Daoy (cell line): ENCODE measurements at regions not wholly inside any gene's neighbourhood (a gene's known extent, or its start where the extent isn't known, plus 50 kb on each side); places are given as distances from the start of the nearest gene placed in this dataset.
"Not testable (repeated sequence)": the region's sequence is repeated elsewhere in the genome, so short reads cannot be mapped to it uniquely, and the experiment has no call there.

Source experiments
- DNase-seq: peaks from one replicate; pipeline ENCODE4 v3.0.0-alpha.2; 2015; ENCODE audit warnings: low read depth

- DNase-seq = no peak
Observed at GRCh38 chr11:29249713-29250112, 767.1 kb downstream of the KCNA4 start.

- DNase-seq = no peak
Observed at GRCh38 chr11:29244355-29244754, 772.5 kb downstream of the KCNA4 start.

GRCh38 chr11:29243616-29244015 is 773.2 kb downstream of the KCNA4 start:
- DNase-seq = no peak

- no peak for DNase-seq
Observed at GRCh38 chr11:29231991-29232390, 784.8 kb downstream of the KCNA4 start.

GRCh38 chr11:29231586-29231985 is 785.2 kb downstream of the KCNA4 start:
- no peak for DNase-seq

GRCh38 chr11:29227811-29228210 is 789.0 kb downstream of the KCNA4 start:
- no peak for DNase-seq

- peak; percentile 25 for DNase-seq
Observed at GRCh38 chr11:29224739-29225384, 792.0 kb downstream of the KCNA4 start.

GRCh38 chr11:29219531-29219930 is 797.3 kb downstream of the KCNA4 start:
- DNase-seq = not testable (repeated sequence)

- DNase-seq = no peak
Observed at GRCh38 chr11:29217901-29218300, 798.9 kb downstream of the KCNA4 start.

- no peak for DNase-seq
Observed at GRCh38 chr11:29214833-29215232, 802.0 kb downstream of the KCNA4 start.

GRCh38 chr11:29211202-29211601 is 805.6 kb downstream of the KCNA4 start:
- DNase-seq = no peak

GRCh38 chr11:29210426-29210825 is 806.4 kb downstream of the KCNA4 start:
- no peak for DNase-seq

- peak; percentile 22 for DNase-seq
Observed at GRCh38 chr11:29208117-29208516, 808.7 kb downstream of the KCNA4 start.

GRCh38 chr11:29200791-29201562 is 815.9 kb downstream of the KCNA4 start:
- no peak for DNase-seq

- DNase-seq = no peak
Observed at GRCh38 chr11:29190313-29190712, 826.5 kb downstream of the KCNA4 start.

GRCh38 chr11:29187215-29187614 is 829.6 kb downstream of the KCNA4 start:
- DNase-seq = no peak

GRCh38 chr11:29184939-29185890 is 831.6 kb downstream of the KCNA4 start:
- peak; percentile 87 for DNase-seq

- DNase-seq = no peak
Observed at GRCh38 chr11:29183301-29183700, 833.5 kb downstream of the KCNA4 start.

- peak; percentile 79 for DNase-seq
Observed at GRCh38 chr11:29173660-29174062, 843.2 kb downstream of the KCNA4 start.

- peak; percentile 9 for DNase-seq
Observed at GRCh38 chr11:29171360-29171950, 845.4 kb downstream of the KCNA4 start.

GRCh38 chr11:29166306-29166705 is 850.5 kb downstream of the KCNA4 start:
- DNase-seq = no peak

- no peak for DNase-seq
Observed at GRCh38 chr11:29163231-29163630, 853.6 kb downstream of the KCNA4 start.
